MM.1S (cell line): ENCODE measurements at regions not wholly inside any gene's neighbourhood (a gene's known extent, or its start where the extent isn't known, plus 50 kb on each side); places are given as distances from the start of the nearest gene placed in this dataset.

Experiments
- CTCF ChIP-seq: fragments of 300-600 bp; sonication (generic); IDR thresholded peaks from 2 replicates; pipeline ENCODE4 v1.5.1; 2016; ENCODE audit warnings: antibody characterized with exemption, low read length, mixed read lengths
- EZH2 ChIP-seq: fragments of 300-600 bp; sonication (generic); optimal IDR thresholded peaks from 2 replicates; pipeline ENCODE3; 2017; ENCODE audit warnings: low read depth, mild to moderate bottlenecking, antibody characterized with exemption, low read length, mixed read lengths
- EZH2phosphoT487 ChIP-seq: fragments of 300-600 bp; sonication (generic); IDR thresholded peaks from 2 replicates; pipeline ENCODE4 v1.6.1; 2018; ENCODE audit warnings: antibody characterized with exemption, low read length

DNA sequence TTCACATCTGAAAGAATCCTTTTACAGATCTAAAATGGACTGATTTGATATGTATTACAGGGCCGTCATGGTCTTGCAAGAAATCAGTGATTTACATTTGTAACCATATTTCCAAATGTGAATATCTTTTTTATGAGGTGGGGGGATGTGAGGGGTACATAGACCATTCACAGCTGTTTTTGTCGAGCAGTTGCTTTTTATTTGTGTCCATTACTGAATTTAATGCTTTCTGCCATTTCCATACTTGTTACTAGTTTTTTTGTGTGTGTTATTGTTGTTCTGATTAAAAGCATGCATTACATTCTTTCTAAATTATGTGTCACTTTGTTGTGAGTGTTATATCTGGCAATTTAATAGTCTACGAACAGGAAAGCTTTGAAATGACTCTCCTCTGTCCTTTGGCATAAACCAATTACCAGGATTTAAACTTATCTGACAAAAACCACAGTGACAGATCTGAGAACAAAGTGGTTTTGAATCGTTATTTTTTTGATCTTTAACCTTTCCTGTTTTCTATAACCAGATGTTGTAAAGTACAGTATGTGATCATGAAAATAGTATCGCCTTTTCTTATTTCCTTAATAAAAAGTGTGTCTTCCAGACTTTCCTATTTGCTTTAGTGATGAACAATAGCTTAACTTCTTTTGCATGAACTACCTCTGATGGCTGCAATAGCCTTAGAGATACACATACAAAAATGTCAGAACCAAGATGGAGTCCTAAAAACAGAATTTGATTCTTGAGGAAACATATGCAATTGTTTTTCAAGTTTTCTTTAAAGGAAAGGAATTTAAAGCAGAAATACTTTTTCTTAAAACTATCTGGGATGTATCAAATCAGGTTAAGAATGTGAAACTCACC lies 354.2 kb upstream of the ACVR2A start:
- TF ChIP-seq CTCF (no peak), EZH2phosphoT487 (no peak), EZH2 (no peak)
